ENCODE measurements at regions not wholly inside any gene's neighbourhood (a gene's known extent, or its start where the extent isn't known, plus 50 kb on each side); places are given as distances from the start of the nearest gene placed in this dataset.
"Not testable (repeated sequence)": the region's sequence is repeated elsewhere in the genome, so short reads cannot be mapped to it uniquely, and the experiment has no call there.

DNA sequence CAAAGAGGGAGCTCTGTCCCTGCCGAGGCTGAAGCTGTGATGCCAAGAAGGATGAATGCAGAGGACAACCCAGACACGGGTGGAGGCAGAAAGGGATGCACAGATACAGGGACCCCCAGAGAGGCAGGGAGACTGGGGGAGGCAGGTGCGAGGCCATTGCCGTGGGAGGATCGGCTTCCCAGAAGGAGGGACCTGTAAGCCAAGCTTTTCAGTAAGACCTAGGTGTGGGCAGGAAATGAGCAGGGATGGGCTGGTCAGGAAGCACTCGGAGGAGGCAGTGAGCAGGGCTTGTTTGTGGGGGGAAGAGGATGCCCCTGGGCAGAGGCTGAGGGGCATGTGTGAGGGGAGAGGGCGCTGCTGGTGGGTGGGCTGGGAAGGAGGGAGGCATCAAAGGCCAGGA, 67.7 kb upstream of the WNT4 start:
- no peaks in the 10 kb centered on the region for H3K36me3 Mint-ChIP-seq
- peaks cover 0 to 7% of the 10 kb centered on the region in 2 donors for H3K27me3 ChIP-seq (ENCODE audit: control insufficient read depth in 2 of 2, insufficient read depth in 2 of 2, low read length in 2 of 2)
- H3K9me3 ChIP-seq (ENCODE audit: control insufficient read depth in 2 of 3, low read length in 3 of 3) = no peaks in the 10 kb centered on the region
- H3K27ac ChIP-seq (ENCODE audit: low read depth, low read length) = no peak overlapping the region
- no peak overlapping the region for H3K4me3 ChIP-seq (ENCODE audit: low read length)
- H3K4me3 Mint-ChIP-seq = no peak overlapping the region
- ATAC-seq (no peak), DNase-seq (no peak)
- H3K4me1 ChIP-seq (ENCODE audit: control insufficient read depth in 2 of 2, insufficient read depth in 2 of 2, low read length in 2 of 2) = no peaks in the 10 kb centered on the region
- ChIA-PET POLR2A (no interaction called here), CTCF (no interaction called here)
- H3K27me3 Mint-ChIP-seq = peaks cover 65 to 78% (median 70%) of the 10 kb centered on the region in 5 donors
- H3K27ac Mint-ChIP-seq = no peak overlapping the region
- no peaks in the 10 kb centered on the region for H3K9me3 Mint-ChIP-seq
- H3K36me3 ChIP-seq (ENCODE audit: control insufficient read depth in 2 of 3, insufficient read depth in 3 of 3, low read length in 3 of 3) = no peaks in the 10 kb centered on the region
- intact Hi-C loops (cut with micrococcal nuclease) = no loop called here
- H3K4me1 Mint-ChIP-seq = no peaks in the 10 kb centered on the region

DNA sequence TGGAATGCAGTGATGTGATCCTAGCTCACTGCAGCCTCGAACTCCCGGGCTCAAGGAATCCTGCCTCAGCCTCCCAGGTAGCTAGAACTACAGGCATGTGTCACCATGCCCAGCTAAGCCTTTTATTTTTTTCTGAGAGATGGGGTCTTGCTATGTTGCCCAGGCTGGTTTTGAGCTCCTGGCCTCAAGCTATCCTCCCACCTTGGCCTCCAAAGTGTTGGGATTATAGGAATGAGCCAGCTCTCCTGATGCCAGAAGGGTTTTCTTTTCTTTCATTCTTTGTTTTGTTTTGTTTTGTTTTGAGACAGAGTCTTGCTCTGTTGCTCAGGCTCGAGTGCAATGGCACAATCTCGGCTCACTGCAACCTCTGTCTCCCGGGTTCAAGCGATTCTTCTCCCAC, 68.6 kb upstream of the WNT4 start:
- POLR2A ChIA-PET; intact Hi-C loops (cut with micrococcal nuclease); H3K4me1 Mint-ChIP-seq; H3K4me3 Mint-ChIP-seq; H3K27ac ChIP-seq (ENCODE audit: low read depth, low read length); H3K27ac Mint-ChIP-seq; ATAC-seq; H3K27me3 ChIP-seq (ENCODE audit: control insufficient read depth in 2 of 2, insufficient read depth in 2 of 2, low read length in 2 of 2); H3K9me3 ChIP-seq (ENCODE audit: control insufficient read depth in 2 of 3, low read length in 3 of 3); DNase-seq; H3K4me3 ChIP-seq (ENCODE audit: low read length); H3K36me3 Mint-ChIP-seq; H3K4me1 ChIP-seq (ENCODE audit: control insufficient read depth in 2 of 2, insufficient read depth in 2 of 2, low read length in 2 of 2); H3K36me3 ChIP-seq (ENCODE audit: control insufficient read depth in 2 of 3, insufficient read depth in 3 of 3, low read length in 3 of 3); H3K9me3 Mint-ChIP-seq: not testable (repeated sequence)
- CTCF ChIA-PET = interaction anchor here (0.7 kb wide), 1 partner anchor 51 kb away, joined by 3 read pairs; no protein-coding TSS in a partner anchor
- H3K27me3 Mint-ChIP-seq = peaks cover 67 to 78% (median 72%) of the 10 kb centered on the region in 5 donors

DNA sequence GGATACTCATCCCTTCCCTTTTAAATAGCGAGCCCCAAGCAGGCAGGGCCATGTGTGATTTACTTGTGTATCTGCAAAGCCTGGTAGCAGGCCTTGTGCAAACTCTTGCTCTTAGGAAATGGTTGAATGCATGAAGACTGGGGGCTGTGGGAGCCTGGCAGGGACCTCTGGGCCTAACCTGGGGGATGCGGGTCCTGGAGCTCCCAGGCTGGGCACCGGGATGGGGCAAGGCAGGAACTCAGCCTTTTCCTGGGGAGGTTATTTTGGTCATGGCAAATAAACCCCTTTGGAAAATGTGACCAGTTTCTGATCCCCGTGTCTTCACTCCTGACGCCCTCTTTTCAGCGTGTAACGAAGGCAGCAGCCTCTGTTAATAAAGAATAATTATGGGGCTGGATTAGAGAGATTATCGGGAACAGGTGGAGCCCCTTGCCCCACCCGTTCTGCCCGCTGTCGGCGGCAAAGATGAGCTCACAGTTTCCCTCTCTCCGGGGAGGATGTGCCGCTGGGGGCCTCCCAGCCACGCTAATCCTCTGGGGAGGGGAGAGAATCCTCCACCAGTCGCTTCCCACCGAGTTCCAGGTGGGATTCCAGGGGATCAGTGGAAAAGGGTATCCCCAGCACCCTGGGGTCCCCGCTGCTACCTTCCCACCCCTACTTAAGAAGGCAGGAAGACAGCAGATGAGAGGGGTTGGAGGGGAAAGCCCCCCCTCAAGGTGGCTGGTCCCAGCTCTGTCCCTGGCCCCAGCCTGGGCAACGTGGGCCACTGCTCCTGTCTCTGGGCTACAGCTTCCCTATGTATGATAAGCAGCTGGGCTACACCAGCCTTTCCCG, 69.7 kb upstream of the WNT4 start:
- no peaks in the 10 kb centered on the region for H3K9me3 Mint-ChIP-seq
- Histone ChIP-seq H3K27me3 (ENCODE audit: control insufficient read depth in 2 of 2, insufficient read depth in 2 of 2, low read length in 2 of 2) (peaks cover 0 to 4% of the 10 kb centered on the region in 2 donors), H3K4me1 (ENCODE audit: control insufficient read depth in 2 of 2, insufficient read depth in 2 of 2, low read length in 2 of 2) (no peaks in the 10 kb centered on the region), H3K9me3 (ENCODE audit: control insufficient read depth in 2 of 3, low read length in 3 of 3) (no peaks in the 10 kb centered on the region), H3K4me3 (ENCODE audit: low read length) (no peak overlapping the region), H3K36me3 (ENCODE audit: control insufficient read depth in 2 of 3, insufficient read depth in 3 of 3, low read length in 3 of 3) (no peaks in the 10 kb centered on the region), H3K27ac (ENCODE audit: low read depth, low read length) (no peak overlapping the region)
- H3K27ac Mint-ChIP-seq = no peak overlapping the region
- ChIA-PET CTCF (no interaction called here), POLR2A (no interaction called here)
- no peak for DNase-seq
- ATAC-seq = no peak
- intact Hi-C loops (cut with micrococcal nuclease) = no loop called here
- H3K4me3 Mint-ChIP-seq = no peak overlapping the region
- H3K4me1 Mint-ChIP-seq = no peaks in the 10 kb centered on the region
- no peaks in the 10 kb centered on the region for H3K36me3 Mint-ChIP-seq
- peaks cover 57 to 70% (median 61%) of the 10 kb centered on the region in 5 donors for H3K27me3 Mint-ChIP-seq

DNA sequence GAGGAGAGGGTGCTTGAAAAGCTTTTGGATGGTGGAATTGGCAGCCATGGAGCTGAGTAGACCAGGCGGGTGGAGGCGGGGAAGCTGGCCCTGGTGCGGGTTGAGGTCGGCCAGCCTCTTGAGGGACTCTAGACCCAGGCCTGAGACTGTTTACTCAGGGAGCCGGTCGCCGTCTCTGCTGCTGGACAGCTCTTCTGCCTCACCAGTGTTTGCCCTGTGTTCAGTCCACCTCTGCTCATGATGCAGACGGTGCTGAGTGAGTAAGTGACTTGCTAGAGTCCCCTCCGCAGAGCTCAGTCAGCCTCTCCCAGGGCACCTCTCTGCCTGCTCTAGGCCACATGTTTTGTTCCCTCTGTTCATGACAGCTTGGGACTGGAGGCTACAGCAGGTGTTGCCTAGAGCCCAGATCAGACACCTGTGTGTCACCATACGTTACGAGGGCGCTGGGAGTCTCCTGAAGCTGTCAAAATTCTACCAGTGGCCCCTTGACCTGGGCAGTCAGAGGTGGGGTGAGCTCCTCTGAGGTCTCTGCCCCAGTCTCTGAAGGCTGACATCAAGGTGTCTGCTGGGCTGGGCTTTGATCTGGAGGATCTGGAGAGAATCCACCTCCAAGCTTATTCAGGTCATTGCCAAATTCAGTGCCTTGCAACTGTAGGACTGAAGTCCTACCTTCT, 73.5 kb upstream of the WNT4 start:
- Mint-ChIP-seq H3K27ac (no peak overlapping the region), H3K27me3 (peaks cover 28 to 38% (median 37%) of the 10 kb centered on the region in 5 donors), H3K4me1 (no peaks in the 10 kb centered on the region), H3K36me3 (no peaks in the 10 kb centered on the region), H3K9me3 (no peaks in the 10 kb centered on the region), H3K4me3 (no peak overlapping the region)
- Histone ChIP-seq H3K9me3 (ENCODE audit: control insufficient read depth in 2 of 3, low read length in 3 of 3) (no peaks in the 10 kb centered on the region), H3K27me3 (ENCODE audit: control insufficient read depth in 2 of 2, insufficient read depth in 2 of 2, low read length in 2 of 2) (peaks cover 0 to 4% of the 10 kb centered on the region in 2 donors), H3K4me3 (ENCODE audit: low read length) (no peak overlapping the region), H3K4me1 (ENCODE audit: control insufficient read depth in 2 of 2, insufficient read depth in 2 of 2, low read length in 2 of 2) (no peaks in the 10 kb centered on the region), H3K36me3 (ENCODE audit: control insufficient read depth in 2 of 3, insufficient read depth in 3 of 3, low read length in 3 of 3) (no peaks in the 10 kb centered on the region), H3K27ac (ENCODE audit: low read depth, low read length) (no peak overlapping the region)
- DNase-seq = no peak
- ChIA-PET CTCF (interaction anchor here (0.6 kb wide), 1 partner anchor 366 kb away, joined by 3 read pairs; no protein-coding TSS in a partner anchor), POLR2A (interaction anchor here (0.7 kb wide), 1 partner anchor 36 kb away, joined by 3 read pairs; no protein-coding TSS in a partner anchor)
- intact Hi-C loops (cut with micrococcal nuclease) = no loop called here
- no peak for ATAC-seq

DNA sequence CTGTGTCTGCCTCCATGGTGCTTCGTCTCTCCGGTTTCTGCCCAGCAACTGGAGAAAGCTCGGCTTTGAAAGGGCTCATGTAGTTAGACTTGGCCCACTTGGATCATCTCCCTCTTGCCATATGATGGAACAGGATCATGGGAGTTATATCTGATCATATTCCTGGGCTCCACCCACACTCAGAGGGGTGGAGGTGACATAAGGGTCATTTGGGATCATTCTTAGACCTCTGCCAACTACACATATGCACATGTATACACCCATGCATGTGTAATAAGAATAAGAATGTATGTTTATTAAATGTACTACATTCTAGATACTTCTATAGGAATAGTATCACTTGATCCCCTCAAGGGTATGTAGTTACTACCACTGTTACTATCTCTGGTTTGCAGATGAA, 74.1 kb upstream of the WNT4 start:
- H3K27ac Mint-ChIP-seq = no peak overlapping the region
- CTCF ChIA-PET = interaction anchor here (0.6 kb wide), 1 partner anchor 365 kb away, joined by 3 read pairs; no protein-coding TSS in a partner anchor
- H3K27me3 Mint-ChIP-seq = peaks cover 22 to 32% (median 31%) of the 10 kb centered on the region in 5 donors

DNA sequence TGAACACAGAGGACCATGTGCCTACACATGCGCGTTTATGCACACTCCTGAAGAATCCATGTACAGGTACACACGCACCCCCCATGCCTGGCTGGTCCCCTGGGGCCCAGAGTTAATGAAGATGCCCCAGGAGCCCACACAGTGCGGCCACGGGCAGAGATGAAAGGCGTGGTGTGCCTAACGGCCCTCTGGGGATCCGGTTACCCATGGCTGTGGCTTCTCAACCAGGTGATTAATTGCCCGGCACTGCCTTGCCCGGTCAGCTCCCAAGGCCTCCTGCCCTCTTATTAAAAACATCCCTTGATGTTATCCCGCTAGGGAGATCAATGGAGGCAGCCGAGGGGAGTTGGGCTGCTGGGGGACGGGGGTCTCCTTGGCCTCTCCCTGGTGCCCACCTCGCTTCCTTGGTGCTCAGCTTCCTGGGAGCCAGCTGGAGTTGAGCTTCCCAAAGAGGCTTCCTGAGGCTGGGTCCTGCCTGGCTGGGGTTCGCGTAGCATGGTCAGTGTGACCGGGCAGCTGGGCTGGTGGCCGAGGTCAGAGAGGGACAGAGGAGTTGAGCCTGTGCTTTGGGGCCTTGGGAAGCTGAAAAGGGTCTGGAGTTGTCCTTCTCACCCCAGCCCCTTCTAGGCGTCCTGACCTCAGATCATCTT, 75.0 kb upstream of the WNT4 start:
- no peak overlapping the region for H3K4me3 Mint-ChIP-seq
- no peak overlapping the region for H3K4me3 ChIP-seq (ENCODE audit: low read length)
- ATAC-seq = no peak

More for the DNA sequence above, 74.1 kb upstream of the WNT4 start:
- Histone ChIP-seq H3K27me3 (ENCODE audit: control insufficient read depth in 2 of 2, insufficient read depth in 2 of 2, low read length in 2 of 2) (peaks cover 0 to 4% of the 10 kb centered on the region in 2 donors), H3K4me3 (ENCODE audit: low read length) (no peak overlapping the region), H3K27ac (ENCODE audit: low read depth, low read length) (no peak overlapping the region), H3K9me3 (ENCODE audit: control insufficient read depth in 2 of 3, low read length in 3 of 3) (no peaks in the 10 kb centered on the region), H3K4me1 (ENCODE audit: control insufficient read depth in 2 of 2, insufficient read depth in 2 of 2, low read length in 2 of 2) (no peaks in the 10 kb centered on the region), H3K36me3 (ENCODE audit: control insufficient read depth in 2 of 3, insufficient read depth in 3 of 3, low read length in 3 of 3) (no peaks in the 10 kb centered on the region)
- Mint-ChIP-seq H3K9me3 (no peaks in the 10 kb centered on the region), H3K4me3 (no peak overlapping the region), H3K4me1 (no peaks in the 10 kb centered on the region), H3K36me3 (no peaks in the 10 kb centered on the region)
- POLR2A ChIA-PET = no interaction called here
- no peak for ATAC-seq
- DNase-seq = no peak
- intact Hi-C loops (cut with micrococcal nuclease) = no loop called here

More for the DNA sequence above, 75.0 kb upstream of the WNT4 start:
- no peak for DNase-seq
- Mint-ChIP-seq H3K9me3 (no peaks in the 10 kb centered on the region), H3K27me3 (peaks cover 16 to 27% (median 23%) of the 10 kb centered on the region in 5 donors), H3K27ac (no peak overlapping the region), H3K36me3 (no peaks in the 10 kb centered on the region), H3K4me1 (no peaks in the 10 kb centered on the region)
- no peaks in the 10 kb centered on the region for H3K4me1 ChIP-seq (ENCODE audit: control insufficient read depth in 2 of 2, insufficient read depth in 2 of 2, low read length in 2 of 2)
- intact Hi-C loops (cut with micrococcal nuclease) = no loop called here
- no peaks in the 10 kb centered on the region for H3K36me3 ChIP-seq (ENCODE audit: control insufficient read depth in 2 of 3, insufficient read depth in 3 of 3, low read length in 3 of 3)
- ChIA-PET CTCF (no interaction called here), POLR2A (no interaction called here)
- no peak overlapping the region for H3K27ac ChIP-seq (ENCODE audit: low read depth, low read length)
- H3K27me3 ChIP-seq (ENCODE audit: control insufficient read depth in 2 of 2, insufficient read depth in 2 of 2, low read length in 2 of 2) = peaks cover 0 to 4% of the 10 kb centered on the region in 2 donors
- H3K9me3 ChIP-seq (ENCODE audit: control insufficient read depth in 2 of 3, low read length in 3 of 3) = no peaks in the 10 kb centered on the region
